Skeletal muscle cell (primary cell): ENCODE measurements at regions not wholly inside any gene's neighbourhood (a gene's known extent, or its start where the extent isn't known, plus 50 kb on each side); places are given as distances from the start of the nearest gene placed in this dataset.

Experiments used
- DNase-seq: peaks from one replicate; pipeline ENCODE4 v3.0.0-alpha.2; 2010; ENCODE audit warnings: low read depth
- H3K4me3 ChIP-seq: 2 replicates; pipeline ENCODE4 v1.5.1; 2011; ENCODE audit warnings: low read depth, mild to moderate bottlenecking, control low read depth, low read length, moderate library complexity

- no peak for DNase-seq
- H3K4me3 ChIP-seq = no peak overlapping the region
Observed at GRCh38 chr4:67080046-67080557, 465.2 kb downstream of the CENPC start.

GRCh38 chr4:67071641-67072040, 473.7 kb downstream of the CENPC start:
- no peak overlapping the region for H3K4me3 ChIP-seq
- DNase-seq = no peak

- no peak overlapping the region for H3K4me3 ChIP-seq
- no peak for DNase-seq
Observed at GRCh38 chr4:67055319-67055718, 490.0 kb downstream of the CENPC start.

- no peak overlapping the region for H3K4me3 ChIP-seq
- no peak for DNase-seq
Observed at GRCh38 chr4:67054896-67055295, 490.4 kb downstream of the CENPC start.

- H3K4me3 ChIP-seq = no peak overlapping the region
- no peak for DNase-seq
Observed at GRCh38 chr4:67052814-67053675, 492.3 kb downstream of the CENPC start.

- H3K4me3 ChIP-seq = no peak overlapping the region
- DNase-seq = no peak
Observed at GRCh38 chr4:67051000-67051789, 494.1 kb downstream of the CENPC start.

- no peak overlapping the region for H3K4me3 ChIP-seq
- no peak for DNase-seq
Observed at GRCh38 chr4:67049446-67049845, 495.9 kb downstream of the CENPC start.

- H3K4me3 ChIP-seq = no peak overlapping the region
- no peak for DNase-seq
Observed at GRCh38 chr4:67048530-67048929, 496.8 kb downstream of the CENPC start.

- no peak overlapping the region for H3K4me3 ChIP-seq
- DNase-seq = no peak
Observed at GRCh38 chr4:67040315-67040714, 505.0 kb downstream of the CENPC start.

- DNase-seq = no peak
Observed at GRCh38 chr4:67038228-67038566, 507.1 kb downstream of the CENPC start.

GRCh38 chr4:67037504-67038227, 507.6 kb downstream of the CENPC start:
- DNase-seq = no peak
- H3K4me3 ChIP-seq = no peak overlapping the region

More at GRCh38 chr4:67038228-67038566, 507.1 kb downstream of the CENPC start:
- H3K4me3 ChIP-seq = no peak overlapping the region

GRCh38 chr4:67036791-67037190, 508.5 kb downstream of the CENPC start:
- H3K4me3 ChIP-seq = no peak overlapping the region
- DNase-seq = no peak

- DNase-seq = no peak
- no peak overlapping the region for H3K4me3 ChIP-seq
Observed at GRCh38 chr4:67035986-67036385, 509.3 kb downstream of the CENPC start.

GRCh38 chr4:67035501-67035900, 509.8 kb downstream of the CENPC start:
- H3K4me3 ChIP-seq = no peak overlapping the region
- DNase-seq = peak; percentile 60

GRCh38 chr4:67030636-67031035, 514.7 kb downstream of the CENPC start:
- no peak for DNase-seq
- no peak overlapping the region for H3K4me3 ChIP-seq

- H3K4me3 ChIP-seq = no peak overlapping the region
- DNase-seq = no peak
Observed at GRCh38 chr4:67020438-67020797, 524.9 kb downstream of the CENPC start.

- no peak for DNase-seq
- no peak overlapping the region for H3K4me3 ChIP-seq
Observed at GRCh38 chr4:67019686-67020437, 525.4 kb downstream of the CENPC start.

- no peak for DNase-seq
- H3K4me3 ChIP-seq = no peak overlapping the region
Observed at GRCh38 chr4:67014592-67014991, 530.7 kb downstream of the CENPC start.

- no peak for DNase-seq
- H3K4me3 ChIP-seq = no peak overlapping the region
Observed at GRCh38 chr4:67006791-67007190, 538.5 kb downstream of the CENPC start.
